Endodermal cell (in vitro differentiated cells): ENCODE measurements at regions not wholly inside any gene's neighbourhood (a gene's known extent, or its start where the extent isn't known, plus 50 kb on each side); places are given as distances from the start of the nearest gene placed in this dataset.

Experiments
- DNase-seq: peaks from one replicate; pipeline ENCODE4 v3.0.0-alpha.2; 2017
- H3K27ac ChIP-seq: 2 replicates; pipeline ENCODE4 v1.5.1; 2013; ENCODE audit warnings: mild to moderate bottlenecking, low read depth, low read length, moderate library complexity
- H3K27me3 ChIP-seq: 2 replicates; pipeline ENCODE4 v1.6.1; 2013; ENCODE audit warnings: mild to moderate bottlenecking, low read length, moderate library complexity; ENCODE audit not compliant: insufficient read depth, control insufficient read depth, poor library complexity, severe bottlenecking
- H3K36me3 ChIP-seq: 2 replicates; pipeline ENCODE4 v1.7.0; 2013; ENCODE audit warnings: mild to moderate bottlenecking, low read length, moderate library complexity; ENCODE audit not compliant: control insufficient read depth, insufficient read depth
- H3K4me1 ChIP-seq: one replicate; pipeline ENCODE4 v1.7.0; 2013; ENCODE audit warnings: low read length; ENCODE audit not compliant: control insufficient read depth, insufficient read depth
- H3K4me3 ChIP-seq: 2 replicates; pipeline ENCODE4 v1.5.1; 2013; ENCODE audit warnings: mild to moderate bottlenecking, low read length, moderate library complexity
- H3K9ac ChIP-seq: 2 replicates; pipeline ENCODE4 v1.6.1; 2013; ENCODE audit warnings: mild to moderate bottlenecking, low read length, moderate library complexity; ENCODE audit not compliant: poor library complexity, severe bottlenecking; ENCODE audit errors: extremely low read depth
- H3K9me3 ChIP-seq: 2 replicates; pipeline ENCODE4 v1.6.1; 2013; ENCODE audit warnings: mild to moderate bottlenecking, low read length, moderate library complexity; ENCODE audit not compliant: control insufficient read depth
- H3K27ac Mint-ChIP-seq: 2 replicates; pipeline ENCODE4 v1.8.0; 2020; ENCODE audit warnings: mixed read lengths
- H3K27me3 Mint-ChIP-seq: 2 replicates; pipeline ENCODE4 v1.8.0; 2021; ENCODE audit warnings: mild to moderate bottlenecking, mixed read lengths; ENCODE audit not compliant: insufficient read depth
- H3K36me3 Mint-ChIP-seq: 2 replicates; pipeline ENCODE4 v1.8.0; 2020; ENCODE audit warnings: low read depth, mixed read lengths
- H3K4me1 Mint-ChIP-seq: 2 replicates; pipeline ENCODE4 v1.8.0; 2020; ENCODE audit warnings: mixed read lengths
- H3K4me3 Mint-ChIP-seq: 2 replicates; pipeline ENCODE4 v1.8.0; 2020; ENCODE audit warnings: mild to moderate bottlenecking, moderate library complexity, mixed read lengths
- H3K9me3 Mint-ChIP-seq: 2 replicates; pipeline ENCODE4 v1.8.0; 2020; ENCODE audit warnings: mild to moderate bottlenecking, mixed read lengths
- CTCF ChIP-seq: fragments of 200-600 bp; sonication (generic); conservative IDR thresholded peaks from 2 replicates; pipeline ENCODE4 v1.5.0; 2021; ENCODE audit warnings: antibody characterized with exemption, mild to moderate bottlenecking
- WGBS, 2 experiments: methylation state at CpG; one replicate each; pipeline versions ENCODE4 v1.1.5 to v1.1.7; 2013; ENCODE audit warnings: missing lambda C conversion rate in 2 of 2, mixed read lengths in 1 of 2; ENCODE audit not compliant: insufficient coverage in 1 of 2, insufficient read length in 1 of 2; 5-methylcytosine and 5-hydroxymethylcytosine counted together

- H3K27ac ChIP-seq = no peak overlapping the region
- H3K27me3 ChIP-seq = no peaks in the 10 kb centered on the region
- H3K4me1 ChIP-seq = no peaks in the 10 kb centered on the region
- H3K9me3 Mint-ChIP-seq = peaks cover 2% of the 10 kb centered on the region
- no peak overlapping the region for H3K4me3 Mint-ChIP-seq
- no peak for DNase-seq
- no peaks in the 10 kb centered on the region for H3K27me3 Mint-ChIP-seq
- no peaks in the 10 kb centered on the region for H3K9me3 ChIP-seq
- no peaks in the 10 kb centered on the region for H3K36me3 Mint-ChIP-seq
- no peak overlapping the region for H3K4me3 ChIP-seq
- no peak overlapping the region for H3K27ac Mint-ChIP-seq
- no peak overlapping the region for H3K9ac ChIP-seq
- no peaks in the 10 kb centered on the region for H3K36me3 ChIP-seq
- TF ChIP-seq CTCF = no peak
- H3K4me1 Mint-ChIP-seq = no peaks in the 10 kb centered on the region
These were observed 332.9 kb downstream of the COL12A1 start for GRCh38 chr6:74872754-74873476.

GRCh38 chr6:74871757-74872156 lies 334.1 kb downstream of the COL12A1 start:
- H3K27ac Mint-ChIP-seq = no peak overlapping the region
- no peak overlapping the region for H3K27ac ChIP-seq

GRCh38 chr6:74870403-74870802 lies 335.4 kb downstream of the COL12A1 start:
- Histone ChIP-seq H3K9me3 (no peaks in the 10 kb centered on the region), H3K27ac (no peak overlapping the region), H3K27me3 (no peaks in the 10 kb centered on the region), H3K4me3 (no peak overlapping the region), H3K4me1 (no peaks in the 10 kb centered on the region), H3K9ac (no peak overlapping the region), H3K36me3 (no peaks in the 10 kb centered on the region)
- no peak for DNase-seq
- H3K4me3 Mint-ChIP-seq = no peak overlapping the region
- 81% methylated on average over 2 of the region's 2 CpGs; no CpG with 5 or more reads in 1 of the 2 experiments for WGBS, 2 experiments
- H3K9me3 Mint-ChIP-seq = peaks cover 2% of the 10 kb centered on the region
- TF ChIP-seq CTCF = peak; percentile 48
- H3K27me3 Mint-ChIP-seq = no peaks in the 10 kb centered on the region
- H3K4me1 Mint-ChIP-seq = no peaks in the 10 kb centered on the region
- H3K27ac Mint-ChIP-seq = no peak overlapping the region
- H3K36me3 Mint-ChIP-seq = no peaks in the 10 kb centered on the region

More at GRCh38 chr6:74871757-74872156, 334.1 kb downstream of the COL12A1 start:
- DNase-seq = no peak
- Histone ChIP-seq H3K4me3 (no peak overlapping the region), H3K9ac (no peak overlapping the region), H3K36me3 (no peaks in the 10 kb centered on the region), H3K9me3 (no peaks in the 10 kb centered on the region), H3K27me3 (no peaks in the 10 kb centered on the region), H3K4me1 (no peaks in the 10 kb centered on the region)
- H3K27me3 Mint-ChIP-seq = no peaks in the 10 kb centered on the region
- H3K36me3 Mint-ChIP-seq = no peaks in the 10 kb centered on the region
- peaks cover 2% of the 10 kb centered on the region for H3K9me3 Mint-ChIP-seq
- no peak for TF ChIP-seq CTCF
- H3K4me1 Mint-ChIP-seq = no peaks in the 10 kb centered on the region
- no peak overlapping the region for H3K4me3 Mint-ChIP-seq
- WGBS, 2 experiments = 100% methylated on average over 1 of the region's 1 CpG
